ENCODE measurements at regions not wholly inside any gene's neighbourhood (a gene's known extent, or its start where the extent isn't known, plus 50 kb on each side); places are given as distances from the start of the nearest gene placed in this dataset.
"Not testable (repeated sequence)": the region's sequence is repeated elsewhere in the genome, so short reads cannot be mapped to it uniquely, and the experiment has no call there.

GRCh38 chrX:13478740-13479451 lies 90.5 kb upstream of the EGFL6 start:
- no peak for DNase-seq (ENCODE audit: low read depth in 1 of 2, low spot score in 1 of 2)

- DNase-seq (ENCODE audit: low read depth in 1 of 2, low spot score in 1 of 2): no peak
These were observed 93.0 kb upstream of the EGFL6 start for GRCh38 chrX:13476384-13476783.

GRCh38 chrX:13474164-13474516 lies 95.3 kb upstream of the EGFL6 start:
- no peak for DNase-seq (ENCODE audit: low read depth in 1 of 2, low spot score in 1 of 2)

- no peak for DNase-seq (ENCODE audit: low read depth in 1 of 2, low spot score in 1 of 2)
These were observed 95.8 kb upstream of the EGFL6 start for GRCh38 chrX:13473442-13474163.

GRCh38 chrX:13472975-13473374 lies 96.4 kb upstream of the EGFL6 start:
- no peak for DNase-seq (ENCODE audit: low read depth in 1 of 2, low spot score in 1 of 2)

GRCh38 chrX:13471269-13471668 lies 98.1 kb upstream of the EGFL6 start:
- no peak for DNase-seq (ENCODE audit: low read depth in 1 of 2, low spot score in 1 of 2)

- DNase-seq (ENCODE audit: low read depth in 1 of 2, low spot score in 1 of 2): no peak
These were observed 98.8 kb upstream of the EGFL6 start for GRCh38 chrX:13470685-13470977.

GRCh38 chrX:13469963-13470684 lies 99.3 kb upstream of the EGFL6 start:
- DNase-seq (ENCODE audit: low read depth in 1 of 2, low spot score in 1 of 2): no peak

GRCh38 chrX:13468096-13468495 lies 101.3 kb upstream of the EGFL6 start:
- no peak for DNase-seq (ENCODE audit: low read depth in 1 of 2, low spot score in 1 of 2)

GRCh38 chrX:13467243-13467642 lies 102.2 kb upstream of the EGFL6 start:
- no peak for DNase-seq (ENCODE audit: low read depth in 1 of 2, low spot score in 1 of 2)

- no peak for DNase-seq (ENCODE audit: low read depth in 1 of 2, low spot score in 1 of 2)
These were observed 104.7 kb upstream of the EGFL6 start for GRCh38 chrX:13464599-13465275.

- no peak for DNase-seq (ENCODE audit: low read depth in 1 of 2, low spot score in 1 of 2)
These were observed 105.8 kb upstream of the EGFL6 start for GRCh38 chrX:13463608-13464007.

GRCh38 chrX:13452283-13452682 lies 117.1 kb upstream of the EGFL6 start:
- DNase-seq (ENCODE audit: low read depth in 1 of 2, low spot score in 1 of 2): no peak

- no peak for DNase-seq (ENCODE audit: low read depth in 1 of 2, low spot score in 1 of 2)
These were observed 120.0 kb upstream of the EGFL6 start for GRCh38 chrX:13449441-13449840.

- DNase-seq (ENCODE audit: low read depth in 1 of 2, low spot score in 1 of 2): no peak
These were observed 120.5 kb upstream of the EGFL6 start for GRCh38 chrX:13448941-13449340.

- not testable (repeated sequence) for DNase-seq (ENCODE audit: low read depth in 1 of 2, low spot score in 1 of 2)
These were observed 121.8 kb upstream of the ATXN3L start for GRCh38 chrX:13441608-13442007.

- DNase-seq (ENCODE audit: low read depth in 1 of 2, low spot score in 1 of 2): no peak
These were observed 120.3 kb upstream of the ATXN3L start for GRCh38 chrX:13440176-13440575.

- no peak for DNase-seq (ENCODE audit: low read depth in 1 of 2, low spot score in 1 of 2)
These were observed 113.4 kb upstream of the ATXN3L start for GRCh38 chrX:13433298-13433605.

GRCh38 chrX:13432414-13433297 lies 112.8 kb upstream of the ATXN3L start:
- no peak for DNase-seq (ENCODE audit: low read depth in 1 of 2, low spot score in 1 of 2)

GRCh38 chrX:13430136-13430827 lies 110.4 kb upstream of the ATXN3L start:
- DNase-seq (ENCODE audit: low read depth in 1 of 2, low spot score in 1 of 2): no peak
